ENCODE measurements at regions not wholly inside any gene's neighbourhood (a gene's known extent, or its start where the extent isn't known, plus 50 kb on each side); places are given as distances from the start of the nearest gene placed in this dataset.

DNA sequence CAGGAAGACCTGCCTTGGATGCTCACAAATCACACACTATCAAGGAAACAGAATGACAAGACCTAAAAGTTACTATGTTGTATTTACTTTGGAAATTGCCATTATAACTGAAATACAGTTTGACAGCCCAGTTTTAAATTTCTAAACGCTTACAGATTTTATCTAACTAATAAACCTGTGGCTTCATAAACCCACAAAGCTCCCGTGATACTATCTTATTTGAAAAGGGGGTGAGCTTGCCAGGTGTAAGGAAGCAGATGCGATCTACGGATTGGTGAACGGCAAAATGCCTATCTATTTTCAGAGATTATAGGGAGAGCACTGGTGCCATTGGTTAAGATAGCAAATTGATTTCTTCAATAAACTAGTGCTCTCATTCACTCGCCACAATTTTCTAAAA, 485.5 kb downstream of the BCAT1 start:
- DNase-seq (ENCODE audit: low read depth, low spot score), result no peak
- H3K4me3 ChIP-seq (ENCODE audit: low read length), result no peak overlapping the region
- H3K4me1 ChIP-seq (ENCODE audit: control insufficient read depth, insufficient read depth, low read length), result no peaks in the 10 kb centered on the region
- no peaks in the 10 kb centered on the region for H3K36me3 ChIP-seq (ENCODE audit: control insufficient read depth, insufficient read depth, low read length)
- WGBS (ENCODE audit: insufficient coverage, insufficient read length), result no CpG with 5 or more reads among the region's 6 CpGs
- 0 out of 2 replicates have a peak, but pooled peaks cover 1% of the 10 kb centered on the region for H3K9me3 ChIP-seq (ENCODE audit: control insufficient read depth, insufficient read depth, low read length)
- H3K27me3 ChIP-seq (ENCODE audit: control insufficient read depth, insufficient read depth, low read length), result no peaks in the 10 kb centered on the region
- no peak overlapping the region for H3K27ac ChIP-seq (ENCODE audit: low read length)

DNA sequence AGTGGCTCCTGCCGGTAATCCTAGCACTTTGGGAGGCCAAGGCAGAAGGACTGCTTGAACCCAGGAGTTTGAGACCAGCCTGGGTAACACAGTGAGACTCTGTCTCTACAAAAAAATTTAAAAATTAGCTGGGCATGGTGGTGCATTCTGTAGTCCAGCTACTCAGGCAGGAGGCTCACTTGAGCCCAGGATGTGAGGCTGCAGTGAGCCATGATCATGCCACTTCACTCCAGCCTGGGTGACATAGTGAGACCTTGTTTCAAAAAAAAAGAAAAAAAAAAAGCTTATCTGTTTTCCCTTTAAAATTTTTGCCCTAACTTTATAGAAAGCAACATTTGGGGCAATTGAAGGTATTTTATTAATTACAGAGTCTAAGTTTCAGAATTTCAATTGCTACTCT, 486.0 kb downstream of the BCAT1 start:
- DNase-seq (ENCODE audit: low read depth, low spot score), result no peak
- H3K9me3 ChIP-seq (ENCODE audit: control insufficient read depth, insufficient read depth, low read length), result 0 out of 2 replicates have a peak, but pooled peaks cover 1% of the 10 kb centered on the region
- no peaks in the 10 kb centered on the region for H3K4me1 ChIP-seq (ENCODE audit: control insufficient read depth, insufficient read depth, low read length)
- no peak overlapping the region for H3K27ac ChIP-seq (ENCODE audit: low read length)
- H3K27me3 ChIP-seq (ENCODE audit: control insufficient read depth, insufficient read depth, low read length), result no peaks in the 10 kb centered on the region
- H3K36me3 ChIP-seq (ENCODE audit: control insufficient read depth, insufficient read depth, low read length), result no peaks in the 10 kb centered on the region
- H3K4me3 ChIP-seq (ENCODE audit: low read length), result no peak overlapping the region
- WGBS (ENCODE audit: insufficient coverage, insufficient read length), result no CpG with 5 or more reads among the region's 1 CpG

GRCh38 chr12:24460506-24460905, 488.4 kb downstream of the BCAT1 start:
- Histone ChIP-seq H3K9me3 (ENCODE audit: control insufficient read depth, insufficient read depth, low read length) (0 out of 2 replicates have a peak, but pooled peaks cover 1% of the 10 kb centered on the region), H3K27me3 (ENCODE audit: control insufficient read depth, insufficient read depth, low read length) (no peaks in the 10 kb centered on the region), H3K4me1 (ENCODE audit: control insufficient read depth, insufficient read depth, low read length) (peaks cover 2% of the 10 kb centered on the region; the same call in 1 of the 2 replicates), H3K27ac (ENCODE audit: low read length) (no peak overlapping the region), H3K4me3 (ENCODE audit: low read length) (no peak overlapping the region), H3K36me3 (ENCODE audit: control insufficient read depth, insufficient read depth, low read length) (no peaks in the 10 kb centered on the region)
- no CpG with 5 or more reads among the region's 3 CpGs for WGBS (ENCODE audit: insufficient coverage, insufficient read length)
- no peak for DNase-seq (ENCODE audit: low read depth, low spot score)

DNA sequence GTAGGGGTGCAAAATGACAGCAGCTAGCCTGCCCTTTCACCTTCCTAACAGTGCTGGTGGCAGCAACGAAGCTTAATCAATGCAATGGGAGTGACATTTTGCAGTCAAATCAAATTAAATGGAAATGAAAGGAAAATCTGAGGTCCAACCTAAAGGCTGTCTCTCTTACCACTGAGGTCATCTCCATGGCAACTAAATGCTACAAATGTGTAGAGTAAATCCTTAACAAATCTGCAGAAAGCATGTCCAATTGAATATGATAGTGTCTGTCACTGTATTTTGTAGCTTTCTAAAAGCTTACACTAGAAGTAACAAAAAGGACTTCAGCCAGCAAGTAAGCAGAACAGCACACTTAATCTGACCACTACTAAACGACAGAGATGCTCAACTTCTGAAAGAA, 488.8 kb downstream of the BCAT1 start:
- Histone ChIP-seq H3K9me3 (ENCODE audit: control insufficient read depth, insufficient read depth, low read length) (0 out of 2 replicates have a peak, but pooled peaks cover 1% of the 10 kb centered on the region), H3K4me3 (ENCODE audit: low read length) (no peak overlapping the region), H3K27ac (ENCODE audit: low read length) (no peak overlapping the region), H3K36me3 (ENCODE audit: control insufficient read depth, insufficient read depth, low read length) (no peaks in the 10 kb centered on the region), H3K27me3 (ENCODE audit: control insufficient read depth, insufficient read depth, low read length) (no peaks in the 10 kb centered on the region), H3K4me1 (ENCODE audit: control insufficient read depth, insufficient read depth, low read length) (peaks cover 2% of the 10 kb centered on the region; the same call in 1 of the 2 replicates)
- WGBS (ENCODE audit: insufficient coverage, insufficient read length), result no CpG with 5 or more reads among the region's 2 CpGs
- no peak for DNase-seq (ENCODE audit: low read depth, low spot score)

GRCh38 chr12:24455811-24456210, 493.1 kb downstream of the BCAT1 start:
- no CpG with 5 or more reads among the region's 5 CpGs for WGBS (ENCODE audit: insufficient coverage, insufficient read length)

DNA sequence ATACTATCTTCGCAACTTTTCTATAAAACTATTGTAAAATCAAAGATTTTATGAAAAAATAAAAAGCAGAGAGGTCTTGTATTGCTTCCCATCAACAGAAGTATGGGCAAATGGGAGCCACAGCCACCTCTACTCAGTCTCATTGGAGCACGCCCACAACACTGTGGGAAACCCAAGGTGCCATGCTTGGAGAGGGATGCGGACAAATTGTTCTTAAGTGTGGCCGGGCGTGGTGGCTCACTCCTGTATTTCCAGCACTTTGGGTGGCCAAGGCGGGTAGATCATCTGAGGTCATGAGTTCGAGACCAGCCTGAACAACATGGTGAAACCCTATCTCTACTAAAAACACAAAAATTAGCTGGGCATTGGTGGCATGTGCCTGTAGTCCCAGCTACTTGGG, 498.2 kb upstream of the SOX5 start:
- Histone ChIP-seq H3K36me3 (ENCODE audit: control insufficient read depth, insufficient read depth, low read length) (no peaks in the 10 kb centered on the region), H3K4me1 (ENCODE audit: control insufficient read depth, insufficient read depth, low read length) (0 out of 2 replicates have a peak, but pooled peaks cover 3% of the 10 kb centered on the region), H3K4me3 (ENCODE audit: low read length) (no peak overlapping the region), H3K9me3 (ENCODE audit: control insufficient read depth, insufficient read depth, low read length) (no peaks in the 10 kb centered on the region), H3K27me3 (ENCODE audit: control insufficient read depth, insufficient read depth, low read length) (no peaks in the 10 kb centered on the region), H3K27ac (ENCODE audit: low read length) (no peak overlapping the region)
- DNase-seq (ENCODE audit: low read depth, low spot score), result no peak
- no CpG with 5 or more reads among the region's 7 CpGs for WGBS (ENCODE audit: insufficient coverage, insufficient read length)

More at GRCh38 chr12:24455811-24456210, 493.1 kb downstream of the BCAT1 start:
- Histone ChIP-seq H3K27ac (ENCODE audit: low read length) (no peak overlapping the region), H3K4me1 (ENCODE audit: control insufficient read depth, insufficient read depth, low read length) (peaks cover 2% of the 10 kb centered on the region; the same call in 1 of the 2 replicates), H3K36me3 (ENCODE audit: control insufficient read depth, insufficient read depth, low read length) (no peaks in the 10 kb centered on the region), H3K9me3 (ENCODE audit: control insufficient read depth, insufficient read depth, low read length) (0 out of 2 replicates have a peak, but pooled peaks cover 1% of the 10 kb centered on the region), H3K27me3 (ENCODE audit: control insufficient read depth, insufficient read depth, low read length) (no peaks in the 10 kb centered on the region), H3K4me3 (ENCODE audit: low read length) (no peak overlapping the region)
- DNase-seq (ENCODE audit: low read depth, low spot score), result no peak

DNA sequence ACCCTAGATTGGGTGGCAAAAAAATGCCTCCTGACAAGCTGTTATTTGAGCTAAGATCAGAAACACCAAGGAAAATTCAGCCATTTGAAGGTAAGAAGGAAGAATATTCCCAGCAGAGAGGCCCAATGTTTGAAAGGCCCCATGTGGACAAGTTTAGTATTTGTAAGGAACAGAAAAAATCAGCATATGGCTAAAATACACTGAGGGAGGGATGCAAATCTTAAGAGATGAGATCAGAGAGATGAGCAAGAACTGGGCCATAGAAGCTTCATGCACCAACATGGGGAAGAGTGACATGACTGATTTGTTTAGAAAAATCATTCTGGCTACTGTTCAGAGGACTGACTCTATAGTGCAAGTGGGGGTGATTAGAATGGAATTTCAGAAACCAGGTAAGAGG, 496.8 kb upstream of the SOX5 start:
- Histone ChIP-seq H3K4me3 (ENCODE audit: low read length) (no peak overlapping the region), H3K27ac (ENCODE audit: low read length) (no peak overlapping the region), H3K9me3 (ENCODE audit: control insufficient read depth, insufficient read depth, low read length) (no peaks in the 10 kb centered on the region), H3K27me3 (ENCODE audit: control insufficient read depth, insufficient read depth, low read length) (no peaks in the 10 kb centered on the region), H3K4me1 (ENCODE audit: control insufficient read depth, insufficient read depth, low read length) (0 out of 2 replicates have a peak, but pooled peaks cover 3% of the 10 kb centered on the region), H3K36me3 (ENCODE audit: control insufficient read depth, insufficient read depth, low read length) (no peaks in the 10 kb centered on the region)
- no peak for DNase-seq (ENCODE audit: low read depth, low spot score)

DNA sequence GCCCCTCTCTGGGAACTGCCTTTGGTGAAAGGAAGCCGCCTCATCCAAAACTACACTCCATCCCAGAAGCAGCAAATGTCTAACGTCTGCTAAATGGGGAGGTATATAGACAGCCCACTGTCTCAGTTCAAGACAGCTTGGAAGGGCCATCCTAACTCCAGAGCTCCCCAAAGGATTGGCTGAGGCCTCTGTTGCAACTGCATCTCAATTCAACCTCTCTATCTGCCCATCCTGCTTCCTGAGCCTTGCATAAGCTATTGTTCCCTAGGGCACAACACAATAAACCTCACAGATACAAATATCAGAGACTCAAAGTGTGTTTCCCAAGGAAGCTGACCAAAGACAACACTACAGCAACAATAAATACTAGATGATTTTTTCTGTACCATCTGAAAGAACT, 495.2 kb upstream of the SOX5 start:
- Histone ChIP-seq H3K9me3 (ENCODE audit: control insufficient read depth, insufficient read depth, low read length) (no peaks in the 10 kb centered on the region), H3K27ac (ENCODE audit: low read length) (no peak overlapping the region), H3K4me3 (ENCODE audit: low read length) (no peak overlapping the region), H3K36me3 (ENCODE audit: control insufficient read depth, insufficient read depth, low read length) (no peaks in the 10 kb centered on the region), H3K27me3 (ENCODE audit: control insufficient read depth, insufficient read depth, low read length) (no peaks in the 10 kb centered on the region), H3K4me1 (ENCODE audit: control insufficient read depth, insufficient read depth, low read length) (0 out of 2 replicates have a peak, but pooled peaks cover 3% of the 10 kb centered on the region)
- no peak for DNase-seq (ENCODE audit: low read depth, low spot score)
- WGBS (ENCODE audit: insufficient coverage, insufficient read length), result no CpG with 5 or more reads among the region's 2 CpGs

DNA sequence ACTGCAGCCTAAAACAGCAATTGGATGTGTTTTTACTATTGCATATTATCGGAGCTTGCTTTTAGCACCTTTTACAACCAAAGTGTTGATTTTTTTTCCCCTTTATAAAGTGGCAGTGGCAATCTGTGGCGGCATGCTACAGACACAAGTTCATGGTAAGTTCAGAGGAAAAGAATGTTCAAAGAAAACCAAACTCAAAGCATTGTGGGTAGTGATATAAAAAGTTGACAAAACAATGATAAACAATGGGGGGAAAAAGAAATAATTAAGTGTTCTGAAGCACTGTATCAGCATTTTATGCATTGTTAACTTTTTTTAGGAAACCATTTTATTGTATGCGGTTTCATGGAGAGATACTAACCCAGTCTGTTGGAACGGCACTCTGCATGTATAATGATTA, 492.0 kb upstream of the SOX5 start:
- Histone ChIP-seq H3K36me3 (ENCODE audit: control insufficient read depth, insufficient read depth, low read length) (no peaks in the 10 kb centered on the region), H3K27ac (ENCODE audit: low read length) (no peak overlapping the region), H3K9me3 (ENCODE audit: control insufficient read depth, insufficient read depth, low read length) (no peaks in the 10 kb centered on the region), H3K4me1 (ENCODE audit: control insufficient read depth, insufficient read depth, low read length) (0 out of 2 replicates have a peak, but pooled peaks cover 3% of the 10 kb centered on the region), H3K27me3 (ENCODE audit: control insufficient read depth, insufficient read depth, low read length) (no peaks in the 10 kb centered on the region), H3K4me3 (ENCODE audit: low read length) (no peak overlapping the region)
- WGBS (ENCODE audit: insufficient coverage, insufficient read length), result no CpG with 5 or more reads among the region's 4 CpGs
- no peak for DNase-seq (ENCODE audit: low read depth, low spot score)

GRCh38 chr12:24436667-24437066, 487.2 kb upstream of the SOX5 start:
- no CpG with 5 or more reads among the region's 4 CpGs for WGBS (ENCODE audit: insufficient coverage, insufficient read length)
- no peaks in the 10 kb centered on the region for H3K27me3 ChIP-seq (ENCODE audit: control insufficient read depth, insufficient read depth, low read length)
- no peak overlapping the region for H3K4me3 ChIP-seq (ENCODE audit: low read length)
- H3K27ac ChIP-seq (ENCODE audit: low read length), result no peak overlapping the region
- no peak for DNase-seq (ENCODE audit: low read depth, low spot score)
- no peaks in the 10 kb centered on the region for H3K9me3 ChIP-seq (ENCODE audit: control insufficient read depth, insufficient read depth, low read length)
- no peaks in the 10 kb centered on the region for H3K36me3 ChIP-seq (ENCODE audit: control insufficient read depth, insufficient read depth, low read length)
- no peaks in the 10 kb centered on the region for H3K4me1 ChIP-seq (ENCODE audit: control insufficient read depth, insufficient read depth, low read length)

DNA sequence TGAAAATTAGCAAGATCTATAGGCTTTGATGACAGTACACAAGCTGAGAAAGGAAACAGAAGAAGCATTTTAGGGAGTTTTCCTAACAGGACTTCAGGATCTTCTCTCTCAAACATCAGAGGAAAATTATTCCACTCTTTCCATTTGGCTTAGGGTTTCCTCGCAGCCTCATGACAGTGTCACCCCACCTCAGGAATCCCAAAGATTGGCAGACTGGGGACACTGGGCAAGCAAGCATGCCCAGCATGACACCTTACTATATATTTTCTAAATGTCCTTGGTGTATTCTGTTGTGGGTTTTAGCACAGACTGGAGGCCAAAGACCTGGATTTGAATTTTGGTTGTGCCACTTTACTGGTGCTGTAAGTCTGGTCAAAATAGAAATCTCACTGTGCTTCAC, 482.4 kb upstream of the SOX5 start:
- Histone ChIP-seq H3K4me1 (ENCODE audit: control insufficient read depth, insufficient read depth, low read length) (no peaks in the 10 kb centered on the region), H3K4me3 (ENCODE audit: low read length) (no peak overlapping the region), H3K27ac (ENCODE audit: low read length) (no peak overlapping the region), H3K36me3 (ENCODE audit: control insufficient read depth, insufficient read depth, low read length) (no peaks in the 10 kb centered on the region), H3K27me3 (ENCODE audit: control insufficient read depth, insufficient read depth, low read length) (no peaks in the 10 kb centered on the region), H3K9me3 (ENCODE audit: control insufficient read depth, insufficient read depth, low read length) (no peaks in the 10 kb centered on the region)
- DNase-seq (ENCODE audit: low read depth, low spot score), result no peak
- no CpG with 5 or more reads among the region's 1 CpG for WGBS (ENCODE audit: insufficient coverage, insufficient read length)
